HepG2 (cell line): ENCODE measurements at regions not wholly inside any gene's neighbourhood (a gene's known extent, or its start where the extent isn't known, plus 50 kb on each side); places are given as distances from the start of the nearest gene placed in this dataset.

Experiments
- ATAC-seq: fragments of 200-7000 bp; cut with Tn5 transposase; 3 replicates; pipeline ENCODE4 v1.9.1; 2020; ENCODE audit warnings: mild to moderate bottlenecking, moderate library complexity
- BruUV-seq: library from RNA; stranded (reverse); fragments of 400-500 nt; replicated peaks from 2 replicates; lab custom pipeline; 2021; lab: Mats Ljungman, UMichigan
- CTCF ChIA-PET: fragments of 300-600 bp; formaldehyde crosslinking; extraction: SDS; loops from one replicate; lab custom pipeline; 2021; ENCODE audit warnings: low total read pairs, inconsistent platforms, low intra/inter-chr PET ratio; lab: Yijun Ruan, JAX
- POLR2A ChIA-PET: fragments of 350-600 bp; sonication (Branson Sonifier 250); formaldehyde crosslinking; loops from one replicate; lab custom pipeline; 2020; ENCODE audit warnings: antibody characterized with exemption, inconsistent platforms; lab: Yijun Ruan, JAX
- DNase-seq: peaks from one replicate; pipeline ENCODE4 v3.0.0-alpha.2; 2015; ENCODE audit warnings: low spot score
- FAIRE-seq: peaks from 3 replicates; lab custom pipeline; 2011; peaks lifted over from hg19 to GRCh38; lab: Jason Lieb, UNC
- H2AFZ ChIP-seq: one replicate; pipeline ENCODE4 v1.6.1; 2011; ENCODE audit warnings: low read length, inconsistent platforms
- H3K27ac ChIP-seq: fragments of 300-600 bp; 3 replicates; pipeline ENCODE4 v1.8.0; 2011; ENCODE audit warnings: mixed run types, mild to moderate bottlenecking, mixed read lengths, low read length, inconsistent platforms; ENCODE audit not compliant: insufficient read depth; ENCODE audit errors: extremely low read length
- H3K27me3 ChIP-seq, 2 experiments: fragments of 200-600 bp in 1 of 2; 2 replicates in 1 of 2; 3 replicates in 1 of 2; pipeline versions ENCODE4 v1.6.0 to v1.8.0; 2011; ENCODE audit warnings: low read length in 2 of 2, mild to moderate bottlenecking in 2 of 2, moderate library complexity in 2 of 2, inconsistent platforms in 1 of 2; ENCODE audit not compliant: insufficient read depth in 2 of 2, control insufficient read depth in 1 of 2
- H3K36me3 ChIP-seq, 2 experiments: fragments of 200-600 bp in 1 of 2; replicated peaks in 1 of 2; 2 replicates in 1 of 2; 3 replicates in 1 of 2; pipeline versions ENCODE4 v1.5.1 to v1.8.0; 2011; ENCODE audit warnings: low read length in 2 of 2, inconsistent platforms in 1 of 2; ENCODE audit not compliant: insufficient read depth in 2 of 2, control insufficient read depth in 1 of 2
- H3K4me1 ChIP-seq: 2 replicates; pipeline ENCODE4 v1.5.1; 2012; ENCODE audit warnings: low read length, inconsistent platforms; ENCODE audit not compliant: insufficient read depth
- H3K4me2 ChIP-seq: 2 replicates; pipeline ENCODE4 v1.6.0; 2011; ENCODE audit warnings: low read depth, low read length, inconsistent platforms
- H3K4me3 ChIP-seq, 3 experiments: fragments of 200-600 bp in 1 of 3; sonication (generic), shearing (Covaris generic) in 1 of 3; replicated peaks in 1 of 3; 2 replicates each; pipeline ENCODE4 v1.5.1; 2011 to 2016; ENCODE audit warnings: low read length in 3 of 3, inconsistent platforms in 2 of 3, low read depth in 2 of 3, mild to moderate bottlenecking in 2 of 3, control low read depth in 1 of 3, mixed read lengths in 1 of 3; ENCODE audit not compliant: insufficient read depth in 1 of 3
- H3K79me2 ChIP-seq: one replicate; pipeline ENCODE4 v1.6.1; 2011; ENCODE audit warnings: low read length, inconsistent platforms; ENCODE audit not compliant: insufficient read depth
- H3K9ac ChIP-seq: 2 replicates; pipeline ENCODE4 v1.6.0; 2011; ENCODE audit warnings: mild to moderate bottlenecking, low read depth, low read length, inconsistent platforms; ENCODE audit not compliant: insufficient read depth
- H3K9me3 ChIP-seq: 2 replicates; pipeline ENCODE4 v1.5.1; 2012; ENCODE audit warnings: mild to moderate bottlenecking, low read length
- H4K20me1 ChIP-seq: 2 replicates; pipeline ENCODE4 v1.6.0; 2011; ENCODE audit warnings: inconsistent platforms, mild to moderate bottlenecking, low read length, moderate library complexity; ENCODE audit not compliant: insufficient read depth
- ATRX ChIP-seq: sonication (generic); formaldehyde crosslinking; IDR thresholded peaks from 2 replicates; pipeline ENCODE4 v1.4.0; 2020; ENCODE audit warnings: missing genetic modification reagents, borderline replicate concordance
- FOXA3 ChIP-seq: IDR thresholded peaks from 2 replicates; pipeline ENCODE4 v1.6.1; 2016; ENCODE audit warnings: missing genetic modification reagents, missing compliant biosample characterization
- KLF6 ChIP-seq: IDR thresholded peaks from 2 replicates; pipeline ENCODE4 v1.8.0; 2016; ENCODE audit warnings: missing biosample characterization, missing genetic modification reagents
- MXD4 ChIP-seq: IDR thresholded peaks from 2 replicates; pipeline ENCODE4 v1.6.1; 2016; ENCODE audit warnings: mild to moderate bottlenecking, missing biosample characterization, missing genetic modification reagents
- NCOR1 ChIP-seq: fragments of 200-600 bp; sonication (generic); IDR thresholded peaks from 2 replicates; pipeline ENCODE4 v1.7.0; 2017; ENCODE audit warnings: antibody characterized with exemption, low read length, borderline replicate concordance
- NONO ChIP-seq, 2 experiments: fragments of 450-650 bp in 1 of 2; sonication (generic) in 1 of 2; formaldehyde crosslinking in 1 of 2; IDR thresholded peaks in 1 of 2; conservative IDR thresholded peaks in 1 of 2; 2 replicates each; pipeline versions ENCODE4 v1.6.1 to v1.8.0; 2017 to 2022; ENCODE audit warnings: mild to moderate bottlenecking in 1 of 2, missing genetic modification reagents in 1 of 2, moderate library complexity in 1 of 2
- PTBP1 ChIP-seq: fragments of 200-400 bp; formaldehyde crosslinking; IDR thresholded peaks from 2 replicates; pipeline ENCODE4 v1.6.1; 2018; ENCODE audit warnings: low read length, low read depth; ENCODE audit not compliant: poor library complexity, severe bottlenecking
- RXRB ChIP-seq: IDR thresholded peaks from 2 replicates; pipeline ENCODE4 v1.6.1; 2016; ENCODE audit warnings: borderline replicate concordance, missing genetic modification reagents, missing compliant biosample characterization
- SAFB2 ChIP-seq: sonication (generic); formaldehyde crosslinking; IDR thresholded peaks from 2 replicates; pipeline ENCODE4 v1.5.1; 2020; ENCODE audit warnings: missing genetic modification reagents, low read depth, mild to moderate bottlenecking, borderline replicate concordance
- SOX13 ChIP-seq, 3 experiments: fragments of 450-650 bp in 1 of 3; sonication (generic) in 1 of 3; formaldehyde crosslinking in 1 of 3; IDR thresholded peaks in 2 of 3; conservative IDR thresholded peaks in 1 of 3; 2 replicates each; pipeline versions ENCODE4 v1.5.0 to v1.6.1; 2016 to 2020; ENCODE audit warnings: antibody characterized with exemption in 1 of 3, mild to moderate bottlenecking in 1 of 3, missing compliant biosample characterization in 1 of 3, missing genetic modification reagents in 1 of 3, moderate library complexity in 1 of 3
- SRSF9 ChIP-seq: fragments of 200-400 bp; formaldehyde crosslinking; IDR thresholded peaks from 2 replicates; pipeline ENCODE4 v1.6.1; 2018; ENCODE audit warnings: borderline replicate concordance, mild to moderate bottlenecking, low read depth, low read length; ENCODE audit not compliant: insufficient read depth, poor library complexity, severe bottlenecking
- TGIF2 ChIP-seq: IDR thresholded peaks from 2 replicates; pipeline ENCODE4 v1.6.1; 2016; ENCODE audit warnings: control low read depth, missing compliant biosample characterization
- ZNF205 ChIP-seq: IDR thresholded peaks from 2 replicates; pipeline ENCODE4 v1.6.1; 2018; ENCODE audit warnings: missing biosample characterization, missing genetic modification reagents
- ZNF839 ChIP-seq: sonication (generic); formaldehyde crosslinking; IDR thresholded peaks from 2 replicates; pipeline ENCODE4 v1.4.0; 2020; ENCODE audit warnings: missing genetic modification reagents, mild to moderate bottlenecking, borderline replicate concordance
- WGBS: methylation state at CpG from one replicate; pipeline ENCODE4 v1.1.6; 2017; ENCODE audit warnings: low lambda C conversion rate; 5-methylcytosine and 5-hydroxymethylcytosine counted together
- in situ Hi-C: cut with HindIII; loops from 2 replicates; pipeline ENCODE4 v1.10.0; 2017; ENCODE audit warnings: low pct_unique_long_range_greater_than_20kb; ENCODE audit not compliant: extremely low pct_ligation_motif_present
- intact Hi-C: fragments of 100-400 bp; cut with micrococcal nuclease; formaldehyde crosslinking; loops from one replicate; pipeline ENCODE4 v1.10.0; 2022; ENCODE audit not compliant: unreplicated experiment
- TF ChIP-seq, protein P1 (sequence below): sonication (generic); formaldehyde crosslinking; IDR thresholded peaks from 2 replicates; pipeline ENCODE4 v1.4.0; 2020; ENCODE audit warnings: missing genetic modification reagents, borderline replicate concordance

DNA sequence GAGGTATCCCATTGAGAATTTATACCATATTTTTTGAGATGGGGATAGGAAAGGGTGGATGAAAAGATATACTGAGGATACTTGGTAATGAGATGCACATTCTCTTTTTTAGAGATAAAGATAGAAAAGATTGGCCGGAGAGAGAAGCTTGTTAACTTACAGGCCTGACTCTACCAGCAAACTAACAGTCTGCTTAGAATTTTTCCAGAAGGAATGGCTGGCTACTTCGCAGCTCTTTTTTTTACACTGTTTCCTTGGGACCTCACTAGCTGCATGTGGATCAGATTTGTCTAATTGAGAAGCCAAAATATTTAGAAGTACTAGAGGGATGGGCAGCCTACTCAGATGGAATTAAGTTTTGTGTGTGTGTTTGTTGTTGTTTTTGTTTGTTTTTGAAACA is 586.6 kb downstream of the TAFA4 start:
- no peaks in the 10 kb centered on the region for H3K9me3 ChIP-seq
- in situ Hi-C loops: no loop called here
- no peak for ATAC-seq
- no peaks in the 10 kb centered on the region for H4K20me1 ChIP-seq
- intact Hi-C loops: no loop called here
- 0% methylated on average over 2 of the region's 2 CpGs for WGBS
- TF ChIP-seq SOX13 (IDR thresholded peaks at IDR 0.05): no peak
- no peak for TF ChIP-seq SOX13 (CRISPR knock-in tag; conservative IDR thresholded peaks at IDR 0.05 in 1 of 2, IDR thresholded peaks at IDR 0.05 in 1 of 2)
- TF ChIP-seq NCOR1: no peak
- no peak for TF ChIP-seq NONO (IDR thresholded peaks at IDR 0.05)
- no peak for TF ChIP-seq NONO (CRISPR knock-in tag; conservative IDR thresholded peaks at IDR 0.05)
- no peak for TF ChIP-seq ATRX
- TF ChIP-seq KLF6 (CRISPR knock-in tag): no peak
- TF ChIP-seq FOXA3: no peak
- no peak for TF ChIP-seq TGIF2
- no peak for TF ChIP-seq RXRB (CRISPR knock-in tag)
- no peak for TF ChIP-seq ZNF839 (CRISPR knock-in tag)
- TF ChIP-seq SRSF9: no peak
- TF ChIP-seq ZNF205: no peak
- TF ChIP-seq PTBP1: no peak
- TF ChIP-seq, protein P1, sequence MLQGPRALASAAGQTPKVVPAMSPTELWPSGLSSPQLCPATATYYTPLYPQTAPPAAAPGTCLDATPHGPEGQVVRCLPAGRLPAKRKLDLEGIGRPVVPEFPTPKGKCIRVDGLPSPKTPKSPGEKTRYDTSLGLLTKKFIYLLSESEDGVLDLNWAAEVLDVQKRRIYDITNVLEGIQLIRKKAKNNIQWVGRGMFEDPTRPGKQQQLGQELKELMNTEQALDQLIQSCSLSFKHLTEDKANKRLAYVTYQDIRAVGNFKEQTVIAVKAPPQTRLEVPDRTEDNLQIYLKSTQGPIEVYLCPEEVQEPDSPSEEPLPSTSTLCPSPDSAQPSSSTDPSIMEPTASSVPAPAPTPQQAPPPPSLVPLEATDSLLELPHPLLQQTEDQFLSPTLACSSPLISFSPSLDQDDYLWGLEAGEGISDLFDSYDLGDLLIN (CRISPR knock-in tag): no peak
- no peak for TF ChIP-seq SAFB2 (CRISPR knock-in tag)
- no peak for TF ChIP-seq MXD4
- no peak overlapping the region for H2AFZ ChIP-seq
- no TSS peak for BruUV-seq
- H3K4me2 ChIP-seq: no peak overlapping the region
- ChIA-PET POLR2A (no interaction called here), CTCF (no interaction called here)
- H3K4me1 ChIP-seq: no peaks in the 10 kb centered on the region
- H3K27ac ChIP-seq: no peak overlapping the region
- no peak for DNase-seq
- no peaks in the 10 kb centered on the region for H3K36me3 ChIP-seq
- H3K4me3 ChIP-seq: no peak overlapping the region
- no peaks in the 10 kb centered on the region for H3K79me2 ChIP-seq
- FAIRE-seq: no peak
- H3K27me3 ChIP-seq: no peaks in the 10 kb centered on the region
- H3K9ac ChIP-seq: no peak overlapping the region
